ENCODE measurements at regions not wholly inside any gene's neighbourhood (a gene's known extent, or its start where the extent isn't known, plus 50 kb on each side); places are given as distances from the start of the nearest gene placed in this dataset.

DNA sequence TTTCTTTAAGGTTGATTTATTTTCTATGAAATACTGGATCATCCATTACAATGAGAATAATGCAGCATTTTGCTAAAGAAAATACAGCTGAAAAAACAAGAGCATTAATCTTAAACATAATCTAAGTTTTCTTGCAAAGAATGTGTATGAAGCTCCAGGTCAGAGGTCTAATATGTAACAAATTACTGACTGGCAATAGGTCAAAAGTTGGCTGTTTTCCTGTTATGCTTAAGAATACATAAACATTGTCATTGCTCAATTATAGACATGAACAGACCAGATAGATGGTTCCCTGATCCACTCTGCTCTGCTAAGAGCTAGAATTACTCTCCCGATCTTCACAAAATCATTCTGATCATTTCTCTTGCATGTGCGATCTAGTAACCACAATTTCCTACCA, 718.6 kb downstream of the PDHA2 start:
- no peak for DNase-seq (ENCODE audit: low spot score)

- no peak for DNase-seq (ENCODE audit: low spot score)
These were observed 726.9 kb downstream of the PDHA2 start for GRCh38 chr4:96566755-96567154.

DNA sequence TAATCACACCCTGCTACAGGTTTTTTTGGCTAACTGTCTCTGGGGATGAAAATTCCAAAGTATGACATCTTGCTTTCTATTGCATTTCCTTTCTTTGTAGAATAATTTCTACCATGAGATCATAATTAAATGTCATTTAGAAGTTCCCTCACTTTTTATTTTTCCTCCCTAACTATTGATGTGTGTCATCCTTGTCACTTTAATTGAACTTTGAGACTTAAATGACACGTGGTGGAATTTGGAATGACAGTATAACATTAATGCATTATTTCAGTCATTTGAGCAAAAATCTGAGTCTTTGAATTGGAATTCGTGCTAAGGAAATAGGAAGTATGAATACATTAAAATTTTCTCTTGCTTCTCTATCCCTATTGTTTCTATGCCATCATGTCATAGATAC, 745.4 kb downstream of the PDHA2 start:
- no peak for DNase-seq (ENCODE audit: low spot score)

GRCh38 chr4:96593422-96593821, 753.5 kb downstream of the PDHA2 start:
- no peak for DNase-seq (ENCODE audit: low spot score)

GRCh38 chr4:96598465-96598864, 758.6 kb downstream of the PDHA2 start:
- DNase-seq (ENCODE audit: low spot score): no peak

GRCh38 chr4:96599752-96600151, 759.9 kb downstream of the PDHA2 start:
- no peak for DNase-seq (ENCODE audit: low spot score)

GRCh38 chr4:96602661-96603060, 762.8 kb downstream of the PDHA2 start:
- no peak for DNase-seq (ENCODE audit: low spot score)

GRCh38 chr4:96603641-96604040, 763.7 kb downstream of the PDHA2 start:
- no peak for DNase-seq (ENCODE audit: low spot score)

DNA sequence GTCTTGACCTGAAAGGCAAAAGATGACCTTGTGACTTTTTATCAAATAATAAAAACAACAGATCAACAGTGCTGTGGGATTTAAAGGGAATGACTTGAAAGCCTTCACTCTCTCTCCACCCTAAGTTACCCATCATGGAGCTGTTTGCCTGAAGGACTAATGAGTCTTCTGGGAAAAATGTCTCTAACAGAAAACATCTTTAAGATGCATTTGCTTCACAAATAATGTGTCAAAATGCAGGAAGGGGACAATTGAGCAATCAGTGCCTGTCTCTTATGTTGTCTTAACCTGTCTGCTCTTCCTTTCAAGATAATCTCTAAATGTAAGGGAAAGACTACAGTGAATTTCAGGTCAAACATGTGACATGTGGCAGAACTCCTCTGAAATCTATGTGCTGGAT, 766.6 kb downstream of the PDHA2 start:
- DNase-seq (ENCODE audit: low spot score): no peak

GRCh38 chr4:96626023-96626422, 786.1 kb downstream of the PDHA2 start:
- no peak for DNase-seq (ENCODE audit: low spot score)

DNA sequence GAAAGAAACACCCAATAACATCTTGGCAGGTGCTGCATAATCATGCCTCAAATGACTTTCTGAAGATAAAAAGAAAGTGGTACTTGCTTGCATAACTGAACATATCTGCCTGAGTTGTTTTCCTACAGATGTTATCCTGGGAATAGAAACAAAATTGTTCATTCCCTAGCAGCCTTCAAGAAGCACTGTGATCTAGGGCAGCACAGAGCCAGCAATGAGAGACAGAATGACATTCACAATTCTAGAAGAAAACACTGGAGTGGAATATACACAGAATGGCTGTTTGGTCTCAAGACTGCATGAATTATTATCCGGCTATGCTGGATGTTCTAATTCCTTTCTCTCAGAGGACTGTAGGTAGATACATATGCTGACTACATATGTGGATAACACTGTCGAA, 790.9 kb downstream of the PDHA2 start:
- DNase-seq (ENCODE audit: low spot score): no peak

- DNase-seq (ENCODE audit: low spot score): no peak
These were observed 798.1 kb downstream of the PDHA2 start for GRCh38 chr4:96637971-96638412.

DNA sequence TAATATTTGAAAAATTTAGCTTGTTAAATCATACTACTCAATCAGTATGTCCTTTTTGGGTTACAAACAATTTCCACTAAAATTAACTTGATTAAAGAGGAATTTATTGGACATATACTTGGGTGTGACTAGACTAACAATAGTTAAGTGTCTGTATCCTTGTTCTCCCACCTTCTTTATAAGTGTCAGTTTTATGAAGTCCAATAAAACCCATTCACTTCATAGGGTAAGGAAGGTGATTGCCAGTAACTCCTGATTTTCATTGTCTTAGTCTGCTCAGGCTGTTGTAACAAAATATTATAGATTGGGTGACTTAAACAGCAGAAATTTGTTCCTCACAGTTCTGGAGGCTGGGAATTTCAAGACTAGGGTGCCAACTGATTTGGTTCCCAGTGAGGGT, 800.0 kb downstream of the PDHA2 start:
- no peak for DNase-seq (ENCODE audit: low spot score)

- no peak for DNase-seq (ENCODE audit: low spot score)
These were observed 802.6 kb downstream of the PDHA2 start for GRCh38 chr4:96642490-96642889.

DNA sequence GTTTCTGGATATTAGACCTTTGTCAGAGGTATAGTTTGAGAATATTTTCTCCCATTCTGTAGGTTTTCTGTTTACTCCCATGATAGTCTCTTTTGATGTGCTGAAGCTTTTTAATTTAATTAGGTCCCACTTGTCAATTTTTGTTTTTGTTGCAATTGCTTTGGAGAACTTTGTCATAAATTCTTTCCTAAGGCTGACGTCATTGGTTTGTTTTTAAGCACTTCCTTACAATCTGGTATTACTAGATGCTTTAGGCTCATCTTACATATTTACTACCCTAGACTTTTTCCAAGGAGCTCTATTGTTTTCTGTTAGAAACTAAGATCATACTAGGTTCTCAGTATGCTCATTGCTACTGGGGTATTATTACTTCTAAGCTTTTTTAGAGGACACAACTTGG, 806.3 kb downstream of the PDHA2 start:
- DNase-seq (ENCODE audit: low spot score): no peak

- no peak for DNase-seq (ENCODE audit: low spot score)
These were observed 809.6 kb downstream of the PDHA2 start for GRCh38 chr4:96649536-96649935.

- DNase-seq (ENCODE audit: low spot score): no peak
These were observed 812.3 kb downstream of the PDHA2 start for GRCh38 chr4:96652158-96652557.

DNA sequence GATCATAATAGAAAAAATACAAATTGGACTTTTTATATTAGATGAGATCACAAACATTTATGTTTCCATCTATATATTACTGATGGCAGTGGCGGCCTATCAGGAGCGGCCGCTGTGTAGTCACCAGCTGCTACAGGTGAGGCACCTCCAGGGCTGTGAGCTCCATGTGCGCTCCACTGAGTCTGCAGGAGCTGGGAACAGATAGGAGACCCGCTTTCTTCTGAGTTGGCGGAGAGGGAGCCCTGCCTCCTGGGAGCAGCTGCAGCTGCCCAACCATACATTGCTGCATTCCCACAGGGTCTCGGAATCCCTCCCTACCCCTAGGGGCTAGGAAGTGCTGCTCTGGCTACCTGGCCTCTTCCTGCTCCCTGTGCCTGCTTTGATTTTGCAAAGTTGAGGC, 812.9 kb downstream of the PDHA2 start:
- no peak for DNase-seq (ENCODE audit: low spot score)

DNA sequence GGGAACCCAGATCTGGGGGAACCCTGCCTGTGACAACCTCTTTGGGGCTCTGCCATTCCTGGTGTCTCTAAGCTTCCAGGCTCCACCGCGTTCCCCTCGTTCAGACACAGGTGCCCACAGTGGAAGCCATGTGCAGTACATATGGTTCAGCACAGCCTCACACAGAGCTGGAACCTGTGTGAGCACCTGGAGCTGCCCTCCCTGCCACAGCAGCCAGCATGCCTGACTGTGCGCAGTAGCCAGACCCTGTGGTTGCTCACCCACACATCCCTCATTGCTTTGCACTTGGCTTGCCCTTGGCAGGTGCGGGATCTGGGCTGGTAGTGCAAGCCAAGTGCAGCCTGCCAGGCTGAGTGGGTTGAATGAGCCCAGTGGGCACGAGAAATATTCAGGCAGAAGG, 814.2 kb downstream of the PDHA2 start:
- DNase-seq (ENCODE audit: low spot score): no peak

- no peak for DNase-seq (ENCODE audit: low spot score)
These were observed 830.5 kb downstream of the PDHA2 start for GRCh38 chr4:96670381-96670780.

- no peak for DNase-seq (ENCODE audit: low spot score)
These were observed 835.5 kb downstream of the PDHA2 start for GRCh38 chr4:96675416-96675815.

- no peak for DNase-seq (ENCODE audit: low spot score)
These were observed 836.0 kb downstream of the PDHA2 start for GRCh38 chr4:96675896-96676295.

DNA sequence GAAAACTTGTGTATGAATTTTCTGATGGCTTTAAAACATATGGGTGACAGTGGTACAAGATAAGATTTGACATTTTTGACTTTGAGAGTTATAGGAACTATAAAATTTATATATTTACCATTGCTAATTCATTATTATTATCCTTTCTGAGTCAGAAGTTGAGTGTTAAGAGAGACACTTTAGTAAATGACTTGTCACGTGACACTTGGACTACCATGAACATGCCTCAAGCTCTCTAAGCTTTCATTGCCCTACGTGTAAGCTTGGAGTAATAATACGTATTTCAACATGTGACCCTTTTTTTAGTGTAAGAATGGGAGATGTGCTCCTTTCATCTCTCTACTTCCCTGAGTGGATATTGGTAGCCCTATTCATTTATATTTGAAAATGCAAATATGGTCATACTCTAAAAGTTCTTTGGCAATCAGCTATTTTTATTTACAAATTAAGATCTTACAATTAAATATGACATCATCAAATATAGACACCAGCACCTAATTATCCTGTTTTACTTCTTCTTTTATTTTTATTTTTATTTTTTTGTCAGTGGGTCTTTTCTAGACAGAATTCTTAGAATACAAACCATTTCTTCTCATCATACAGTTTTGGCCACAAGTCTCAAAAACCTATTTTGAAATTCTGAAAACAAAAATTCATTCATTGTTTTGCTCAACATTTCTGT, 837.0 kb downstream of the PDHA2 start:
- DNase-seq (ENCODE audit: low spot score): no peak

GRCh38 chr4:96677499-96677898, 837.6 kb downstream of the PDHA2 start:
- no peak for DNase-seq (ENCODE audit: low spot score)

DNA sequence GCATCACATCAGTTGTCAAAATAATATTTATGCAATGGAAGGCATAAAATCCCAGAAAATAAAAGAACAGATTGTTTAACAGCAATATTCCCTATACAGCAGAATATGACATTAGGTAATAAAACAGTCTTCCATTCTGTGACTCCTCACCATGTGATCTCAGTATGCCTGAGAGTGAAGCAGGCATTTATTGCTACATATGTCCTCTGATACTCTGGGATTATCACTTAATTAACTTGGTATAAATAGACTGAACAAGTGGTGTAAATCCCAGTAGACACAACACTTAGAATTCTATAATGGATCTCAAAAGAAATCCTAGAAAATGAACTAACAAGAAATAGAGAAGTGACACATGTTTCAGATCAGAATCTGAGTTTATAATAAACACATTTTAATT, 841.3 kb downstream of the PDHA2 start:
- no peak for DNase-seq (ENCODE audit: low spot score)
